GM13977 (cell line): ENCODE measurements at regions not wholly inside any gene's neighbourhood (a gene's known extent, or its start where the extent isn't known, plus 50 kb on each side); places are given as distances from the start of the nearest gene placed in this dataset.

Experiments used
- DNase-seq: peaks from one replicate; pipeline ENCODE4 v3.0.0; 2012; ENCODE audit warnings: low spot score
- CTCF ChIP-seq: IDR thresholded peaks from 2 replicates; pipeline ENCODE4 v1.5.1; 2012; ENCODE audit warnings: mild to moderate bottlenecking, control low read depth; ENCODE audit not compliant: insufficient read depth; ENCODE audit errors: extremely low read depth, missing control alignments
- in situ Hi-C: fragments of 300-500 bp; cut with MboI; formaldehyde crosslinking; loops from one replicate; pipeline ENCODE4 v1.12.0; 2022; ENCODE audit warnings: low sequenced_read_pairs, low pct_unique_long_range_greater_than_20kb, mixed read lengths, inconsistent platforms; ENCODE audit not compliant: unreplicated experiment

GRCh38 chr2:128477891-128478290 lies 159.2 kb upstream of the HS6ST1 start:
- TF ChIP-seq CTCF, result no peak
- in situ Hi-C loops, result no loop called here
- DNase-seq, result no peak

DNA sequence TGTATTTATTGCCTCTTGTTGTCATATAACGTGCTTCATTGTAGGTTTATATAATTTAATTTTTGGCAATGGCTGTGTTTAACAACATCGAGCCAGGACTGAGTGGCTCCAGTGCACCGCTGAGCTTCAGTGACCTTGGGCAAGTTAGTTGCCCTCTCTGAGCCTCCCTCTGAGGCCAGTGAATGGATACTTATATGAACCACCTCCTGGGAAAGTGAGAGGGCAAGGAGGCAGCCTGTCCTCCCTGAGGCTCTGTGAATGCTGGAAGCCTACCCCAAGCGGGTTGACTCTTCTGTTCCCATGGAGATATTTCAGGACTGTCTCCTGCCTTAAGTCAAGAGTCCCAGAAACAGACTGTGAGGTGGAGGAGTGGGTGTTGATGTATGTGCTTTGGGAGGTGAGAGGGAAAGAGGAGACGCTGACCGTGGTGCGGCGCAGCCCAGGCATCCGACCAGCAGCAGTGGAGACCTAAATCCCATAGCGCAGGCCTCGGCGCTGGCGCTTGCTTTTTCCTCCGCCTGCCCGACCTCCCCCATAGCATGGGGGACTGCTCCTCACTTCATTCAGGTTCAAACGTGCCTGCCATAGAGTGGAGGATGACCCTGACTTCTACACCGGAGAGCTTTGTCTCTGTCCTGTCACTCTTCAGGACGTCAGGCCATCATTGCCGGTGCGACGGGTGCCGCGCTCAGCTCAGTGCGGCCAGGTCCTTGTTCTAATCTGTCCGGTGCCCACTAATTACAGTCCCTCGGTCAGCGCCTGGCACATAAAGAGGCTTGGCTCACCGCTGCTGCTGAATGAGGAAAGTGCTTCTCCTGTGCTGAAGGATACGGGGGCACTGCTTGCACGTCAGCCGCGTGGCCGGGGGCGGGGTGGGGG lies 167.3 kb upstream of the HS6ST1 start:
- in situ Hi-C loops, result no loop called here
- TF ChIP-seq CTCF, result no peak
- no peak for DNase-seq

DNA sequence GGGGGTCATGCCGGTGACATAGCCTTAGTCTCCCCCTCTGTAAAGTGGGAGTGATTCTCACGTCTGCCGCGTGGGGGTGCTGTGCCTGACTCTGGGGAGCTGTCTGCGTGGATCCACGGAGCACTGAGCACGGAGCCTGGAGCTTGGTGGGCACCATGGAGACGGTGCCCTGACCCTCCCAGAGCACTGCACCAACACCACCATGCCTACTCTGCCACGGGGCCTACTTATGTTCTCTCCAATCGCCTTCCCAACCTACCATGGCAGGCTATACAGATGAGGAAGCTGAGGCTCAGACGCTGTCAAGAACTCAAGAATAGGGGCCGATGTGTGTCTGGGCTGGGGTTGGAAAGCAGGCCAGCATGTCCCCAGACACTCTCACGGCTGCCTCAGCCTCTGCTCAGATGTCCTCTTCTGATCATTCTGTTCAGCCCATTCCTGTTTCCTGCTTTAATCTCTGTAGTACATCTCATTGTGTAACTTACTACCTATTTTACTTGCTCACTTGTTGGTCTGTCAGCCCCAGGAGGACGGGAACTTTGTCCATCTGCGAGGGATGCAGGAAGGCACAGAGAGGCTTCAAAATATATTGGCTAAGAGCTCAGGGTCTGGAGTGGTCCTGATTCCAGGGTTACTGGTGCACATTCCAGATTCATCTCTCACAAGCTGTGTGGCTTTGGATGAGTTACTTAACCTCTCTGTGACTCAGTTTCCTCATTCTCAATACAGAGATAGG lies 168.1 kb upstream of the HS6ST1 start:
- no peak for TF ChIP-seq CTCF
- in situ Hi-C loops, result no loop called here
- DNase-seq, result no peak

GRCh38 chr2:128487650-128488387 lies 169.2 kb upstream of the HS6ST1 start:
- TF ChIP-seq CTCF, result no peak
- DNase-seq, result no peak
- in situ Hi-C loops, result no loop called here

- DNase-seq, result no peak
- no peak for TF ChIP-seq CTCF
- in situ Hi-C loops, result no loop called here
These were observed 169.8 kb upstream of the HS6ST1 start for GRCh38 chr2:128488434-128488833.

DNA sequence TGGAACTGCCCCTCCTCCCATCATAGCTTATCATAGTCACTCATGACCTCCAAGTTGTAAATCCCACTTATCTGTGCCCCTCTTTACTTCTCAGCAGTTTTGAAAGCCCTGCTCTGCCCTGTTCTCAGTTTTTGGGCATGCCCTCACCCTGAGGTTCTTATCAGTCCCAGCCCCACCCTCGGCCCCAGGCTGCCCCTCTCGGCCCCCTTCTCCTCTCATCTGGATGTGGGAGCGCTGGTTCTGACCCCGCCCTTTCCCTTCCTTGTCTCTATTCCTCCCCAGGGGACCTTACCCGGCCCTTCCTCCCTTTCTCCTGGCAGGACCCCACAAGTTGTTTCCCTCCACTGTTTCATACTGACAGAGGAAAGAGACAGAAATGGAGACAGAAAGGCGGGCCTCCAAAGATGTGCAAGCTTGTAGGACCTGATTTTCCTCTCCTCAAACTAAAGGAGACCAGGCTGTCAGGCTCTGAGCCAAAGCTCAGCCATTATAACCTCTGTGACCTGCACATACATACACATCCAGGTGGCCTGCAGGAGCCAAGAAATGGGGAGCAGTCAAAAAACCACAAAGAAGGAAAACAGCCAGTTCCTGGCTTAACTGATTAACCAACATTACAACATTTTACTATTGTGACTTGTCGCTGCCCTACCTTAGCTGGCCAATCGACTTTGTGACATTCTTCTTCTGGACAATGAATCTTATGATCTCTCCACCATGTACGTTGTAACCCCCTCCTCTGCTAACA lies 171.0 kb upstream of the HS6ST1 start:
- DNase-seq, result no peak
- in situ Hi-C loops, result no loop called here
- TF ChIP-seq CTCF, result no peak
